HT-29 (cell line): ENCODE measurements at regions not wholly inside any gene's neighbourhood (a gene's known extent, or its start where the extent isn't known, plus 50 kb on each side); places are given as distances from the start of the nearest gene placed in this dataset.
A peak's percentile ranks its signal among the peaks of the same experiment; 100 is the strongest.
"Not testable (repeated sequence)": the region's sequence is repeated elsewhere in the genome, so short reads cannot be mapped to it uniquely, and the experiment has no call there.

Experiments used
- DNase-seq: peaks from one replicate; pipeline ENCODE4 v3.0.0-alpha.2; 2015; ENCODE audit warnings: low spot score

DNA sequence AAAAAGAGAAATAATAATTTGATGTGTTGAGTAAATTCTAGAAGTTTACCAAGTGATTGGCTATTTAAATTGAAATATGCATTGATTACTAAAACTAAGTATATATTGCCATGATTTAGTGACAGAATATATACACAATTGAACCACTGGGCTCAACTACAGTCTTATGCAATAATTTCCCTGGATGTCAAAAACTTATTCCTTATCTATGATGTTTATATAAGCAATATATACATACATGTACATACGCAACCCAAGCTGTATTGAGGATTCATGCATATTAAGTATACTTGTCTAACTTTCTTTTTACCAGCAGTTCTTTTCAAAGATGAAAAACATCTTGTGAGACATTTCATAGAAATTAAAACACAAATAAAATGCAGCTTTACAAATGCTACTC, 165.8 kb downstream of the ZIC4 start:
- no peak for DNase-seq

DNA sequence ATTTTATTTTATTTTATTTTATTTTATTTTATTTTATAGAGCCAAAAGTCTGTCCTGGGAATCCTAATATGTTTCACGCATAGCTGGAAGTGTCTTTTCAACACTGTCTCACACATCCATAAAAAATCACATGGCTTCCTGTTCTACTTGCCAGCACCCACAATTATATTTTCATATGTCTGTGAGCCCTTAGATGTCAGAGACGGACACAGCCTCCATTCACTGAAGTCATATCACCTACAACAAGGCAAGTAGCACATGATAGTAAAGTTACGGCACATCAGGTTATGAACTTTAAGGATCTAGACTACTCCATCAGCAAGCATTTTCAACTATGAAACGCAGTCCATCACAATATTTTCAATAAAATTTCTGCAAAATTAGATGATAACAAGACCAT, 168.4 kb downstream of the ZIC4 start:
- no peak for DNase-seq

DNA sequence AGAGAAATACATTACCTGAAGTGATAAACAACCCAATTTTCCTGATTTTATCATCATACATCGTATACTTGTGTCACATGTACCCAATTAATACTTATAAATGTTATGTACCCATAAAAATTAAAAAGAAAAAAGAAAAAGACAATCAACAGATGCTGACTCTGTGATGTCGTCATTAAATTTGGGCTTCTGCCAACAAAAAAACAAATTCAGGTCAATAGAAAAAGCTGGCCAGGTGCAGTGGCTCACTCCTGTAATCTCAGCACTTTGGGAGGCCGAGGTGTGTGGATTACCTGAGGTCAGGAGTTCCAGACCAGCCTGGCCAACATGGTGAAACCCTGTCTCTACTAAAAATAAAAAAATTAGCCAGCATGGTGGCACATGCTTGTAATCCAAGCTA, 174.4 kb downstream of the ZIC4 start:
- DNase-seq: not testable (repeated sequence)

DNA sequence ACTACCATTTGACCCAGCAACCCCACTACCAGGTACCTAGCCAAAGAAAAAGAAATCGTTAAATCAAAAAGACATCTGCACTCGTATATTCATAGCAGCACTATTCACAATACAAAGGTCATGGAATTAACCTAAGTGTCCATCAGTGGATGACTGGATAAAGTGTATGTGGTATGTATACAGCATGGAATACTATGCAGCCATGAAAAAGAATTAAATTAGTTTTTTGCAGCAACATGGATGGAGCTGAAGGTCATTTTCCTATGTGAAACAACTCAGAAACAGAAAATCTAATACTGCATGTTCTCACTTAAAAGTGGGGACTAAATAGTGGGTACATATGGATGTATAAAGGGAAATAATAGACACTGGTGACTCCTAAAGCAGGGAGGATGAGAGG, 175.2 kb downstream of the ZIC4 start:
- no peak for DNase-seq

DNA sequence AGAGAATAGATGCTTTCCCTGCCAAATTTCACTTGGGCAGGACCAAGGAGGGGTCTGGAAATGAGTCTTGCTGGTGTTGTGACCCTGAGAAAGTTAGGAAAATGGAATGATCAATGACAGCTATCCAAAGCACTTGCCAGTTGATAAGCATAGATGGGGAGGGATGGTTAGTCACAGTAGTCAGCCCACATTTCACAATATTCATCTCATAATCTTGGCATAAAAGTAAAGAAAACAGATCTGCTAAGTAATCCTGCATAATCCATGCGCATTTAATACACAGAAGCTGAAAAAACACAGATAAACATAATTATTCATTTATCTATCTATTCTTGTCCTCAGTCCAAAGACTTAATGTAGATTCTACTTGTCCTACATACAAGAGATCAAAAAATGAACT, 184.1 kb downstream of the ZIC4 start:
- DNase-seq: no peak

DNA sequence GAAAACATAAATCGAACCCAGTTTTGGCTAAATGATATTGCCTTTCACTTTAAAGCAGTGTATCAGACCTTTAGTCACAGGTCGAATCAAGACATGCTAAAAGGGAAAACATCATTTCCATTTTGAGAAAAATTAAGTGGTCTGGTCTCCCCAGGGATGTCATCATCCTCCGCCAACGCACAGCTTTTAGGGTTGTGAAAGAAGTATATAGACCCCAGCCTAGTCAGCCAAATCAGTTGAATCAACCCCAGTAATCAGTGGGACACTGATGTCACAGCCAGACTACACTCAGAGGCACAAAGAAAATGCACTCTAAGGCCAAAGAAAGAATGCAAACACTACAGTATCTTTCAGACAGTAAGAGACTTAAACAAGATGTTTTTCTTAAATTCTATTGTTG, 187.4 kb downstream of the ZIC4 start:
- DNase-seq: no peak

DNA sequence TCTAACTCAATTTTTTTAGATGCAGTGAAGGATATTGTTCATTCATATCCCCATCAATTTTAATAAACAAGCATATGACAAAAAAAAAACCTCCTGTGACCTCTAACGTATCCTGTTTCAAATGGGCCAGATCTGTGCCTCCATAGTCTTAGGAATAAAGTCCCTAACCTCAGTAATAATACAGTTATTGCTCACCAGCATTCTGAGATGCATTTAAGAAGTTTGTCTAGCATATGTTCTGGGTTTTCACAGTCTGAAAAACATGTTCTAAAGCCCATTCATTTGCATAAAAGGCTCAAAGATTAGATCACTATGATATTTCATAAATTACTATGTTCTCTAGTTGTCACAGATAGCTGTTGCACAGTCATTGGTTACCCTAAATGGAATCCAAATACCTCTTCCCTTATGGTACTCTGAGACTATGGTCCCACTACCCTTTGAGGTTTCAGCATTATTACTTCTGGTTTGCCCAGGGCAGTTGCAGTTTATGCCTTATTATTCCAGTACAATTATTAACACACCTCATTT, 190.1 kb downstream of the ZIC4 start:
- no peak for DNase-seq

DNA sequence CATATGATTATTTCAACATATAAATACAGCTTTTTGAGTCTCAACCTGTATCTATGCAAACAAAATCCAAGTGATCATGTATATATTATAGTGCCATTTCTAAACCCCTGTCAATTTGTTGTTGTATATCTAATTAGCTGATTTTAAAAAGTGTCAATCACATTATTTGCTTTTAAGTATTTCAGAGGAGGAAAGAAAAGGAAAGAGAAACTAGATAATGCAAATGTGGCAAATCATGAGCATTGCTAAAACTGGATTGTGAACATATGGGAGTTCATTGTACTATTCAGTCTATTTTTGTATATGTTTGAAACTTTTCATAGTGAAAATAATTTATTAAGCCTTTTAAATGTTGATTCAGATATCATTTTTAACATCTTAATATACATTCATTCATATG, 190.7 kb downstream of the ZIC4 start:
- DNase-seq: no peak

DNA sequence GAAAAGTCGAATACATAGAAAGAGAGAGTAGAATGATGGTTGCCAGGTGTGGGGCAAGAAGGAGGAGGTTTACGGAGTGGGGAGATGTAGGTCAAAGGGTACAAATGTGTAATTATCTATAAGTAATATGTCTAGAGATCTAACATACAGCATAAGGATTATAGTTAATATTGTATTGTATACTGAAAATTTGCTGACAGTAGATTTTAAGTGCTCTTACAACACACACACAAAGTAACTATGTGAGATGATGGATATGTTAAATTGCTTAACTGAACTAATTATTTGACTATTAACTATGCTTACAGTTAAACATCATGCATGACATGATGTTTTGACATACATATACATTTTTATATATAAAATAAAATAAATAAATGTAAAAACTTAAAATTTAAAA, 192.7 kb downstream of the ZIC4 start:
- DNase-seq: no peak

DNA sequence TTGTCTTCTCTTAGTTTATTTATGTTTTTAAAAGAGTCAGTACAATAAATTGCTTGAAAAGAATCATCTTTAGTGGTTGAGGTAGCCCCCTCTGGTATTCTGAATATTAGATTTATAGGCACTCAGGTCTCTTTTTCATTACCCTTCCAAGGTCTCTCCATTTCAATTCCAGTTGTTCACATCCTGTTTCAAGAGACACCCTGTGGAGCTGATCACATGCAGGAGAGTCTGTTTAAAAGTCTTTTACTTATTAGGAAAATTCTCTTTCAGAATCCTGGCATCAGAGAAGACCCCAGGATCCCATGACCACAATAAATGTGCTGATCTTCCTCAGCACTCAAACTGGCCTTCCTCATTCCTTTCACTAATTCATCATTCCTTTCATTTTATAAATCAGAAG, 195.7 kb downstream of the ZIC4 start:
- DNase-seq: no peak

DNA sequence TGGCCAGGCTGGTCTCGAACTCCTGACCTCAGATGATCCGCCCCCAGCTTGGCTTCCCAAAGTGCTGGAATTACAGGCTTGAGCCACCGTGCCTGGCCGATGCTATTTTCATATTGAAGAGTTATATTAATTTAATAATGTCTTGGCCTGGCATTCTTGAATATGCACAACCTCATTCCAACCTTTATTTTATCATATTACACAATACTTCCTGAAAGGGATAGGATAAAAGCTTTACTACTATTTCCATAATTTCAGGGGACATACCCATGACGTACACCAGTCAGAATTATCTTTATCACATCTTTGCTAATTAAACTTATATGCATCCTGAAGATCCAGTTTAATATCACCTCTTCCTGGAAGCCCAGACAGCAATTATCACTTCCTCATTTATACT, 205.3 kb downstream of the ZIC4 start:
- no peak for DNase-seq

DNA sequence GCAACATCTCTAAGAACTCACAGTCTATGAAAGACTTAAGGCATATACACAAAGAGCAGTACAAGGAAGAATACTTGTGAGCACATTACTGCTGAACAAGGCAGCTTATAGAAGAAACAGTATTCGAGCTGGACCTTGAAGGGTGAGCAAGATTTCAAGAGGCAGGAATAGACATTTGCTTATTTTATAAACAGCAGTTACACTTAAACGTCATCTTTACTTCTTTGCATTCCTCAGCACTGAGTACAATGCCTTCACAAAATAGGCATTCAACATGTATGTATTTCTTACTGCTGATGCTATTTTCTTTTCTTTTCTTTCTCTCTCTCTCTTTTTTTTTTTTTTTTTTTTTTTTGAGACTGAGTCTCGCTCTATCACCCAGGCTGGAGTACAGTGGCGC, 205.8 kb downstream of the ZIC4 start:
- DNase-seq: no peak

DNA sequence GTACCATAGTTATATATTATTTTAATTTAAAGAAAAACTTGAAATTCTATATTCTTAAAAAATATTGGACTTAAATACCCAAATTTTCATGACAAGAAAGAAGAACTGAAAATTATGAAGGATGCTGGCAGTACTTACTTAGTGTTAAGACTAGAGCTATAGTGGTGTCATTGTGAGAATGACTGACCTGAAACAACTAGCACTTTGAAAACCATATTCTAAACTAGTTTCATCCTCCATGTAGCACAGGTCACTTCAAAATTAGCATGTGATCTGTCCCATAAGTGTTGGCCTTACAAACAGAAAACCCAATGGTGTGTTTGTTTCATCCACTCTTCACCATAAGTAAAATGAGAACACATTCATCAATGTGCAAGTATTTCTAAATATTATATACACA, 208.6 kb downstream of the ZIC4 start:
- DNase-seq: no peak

DNA sequence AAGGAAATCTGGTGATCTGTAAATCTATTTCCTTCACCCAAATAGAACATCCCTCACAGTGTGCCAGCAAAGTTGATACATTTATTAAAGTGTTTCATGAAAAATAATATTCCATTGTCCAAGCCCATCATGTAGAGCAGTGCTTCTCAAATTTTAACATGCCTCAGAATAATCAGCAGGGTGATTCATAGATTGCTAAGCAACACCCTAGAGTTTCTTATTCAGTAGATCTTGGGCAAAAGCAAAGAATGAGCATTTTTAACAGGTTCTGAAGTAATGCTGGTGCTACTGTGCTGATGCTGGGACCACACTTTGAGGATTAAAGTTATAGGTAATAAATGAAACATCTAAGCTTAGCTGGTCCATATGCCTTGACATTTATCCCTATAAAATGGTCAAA, 210.5 kb downstream of the ZIC4 start:
- no peak for DNase-seq

DNA sequence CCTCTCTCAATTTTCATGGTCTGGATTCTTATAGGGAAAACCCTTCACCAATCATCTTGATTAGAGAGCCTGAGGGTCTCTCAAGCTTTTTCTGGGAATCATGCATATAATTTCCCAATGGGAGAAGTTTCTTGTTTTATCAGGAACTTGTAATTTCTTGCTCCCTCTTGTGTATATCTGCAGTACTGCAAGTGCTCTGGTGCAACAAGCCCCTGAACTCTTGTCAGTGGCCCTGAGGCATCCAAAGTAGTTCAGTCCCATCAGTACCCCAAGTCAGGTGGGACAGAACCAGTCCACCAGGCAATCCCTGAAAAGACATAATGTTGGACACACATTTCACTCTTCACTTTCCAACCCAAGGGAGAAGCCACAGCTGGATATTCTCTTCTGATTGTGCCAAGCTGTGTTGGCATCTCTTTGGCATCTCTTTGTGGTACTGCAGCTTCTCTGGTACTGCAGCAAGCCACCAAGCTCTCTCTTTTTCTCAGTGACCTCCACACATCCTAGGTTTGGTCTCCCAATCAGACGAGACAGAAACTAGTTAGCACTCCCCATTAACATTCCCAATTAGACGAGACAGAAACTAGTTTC, 214.5 kb downstream of the ZIC4 start:
- DNase-seq: peak; percentile 78

DNA sequence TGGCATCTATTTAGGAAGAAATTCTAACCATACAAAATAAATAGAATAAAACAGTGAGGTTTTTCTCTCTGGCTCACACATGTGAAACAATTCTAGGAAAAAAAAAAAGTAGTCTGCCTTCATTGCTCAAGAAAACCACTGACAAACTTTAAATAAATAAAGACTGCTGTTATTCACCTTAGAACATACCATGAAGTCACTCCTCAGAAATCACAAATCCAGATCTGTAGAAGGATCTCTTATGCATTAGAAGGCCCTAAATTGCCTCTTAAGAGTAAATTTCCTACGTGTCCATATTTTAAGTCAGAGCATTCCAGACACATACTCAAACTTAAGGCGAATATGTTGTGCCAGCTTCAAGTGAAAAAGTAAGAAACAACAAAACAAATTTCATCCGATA, 217.3 kb downstream of the ZIC4 start:
- no peak for DNase-seq

DNA sequence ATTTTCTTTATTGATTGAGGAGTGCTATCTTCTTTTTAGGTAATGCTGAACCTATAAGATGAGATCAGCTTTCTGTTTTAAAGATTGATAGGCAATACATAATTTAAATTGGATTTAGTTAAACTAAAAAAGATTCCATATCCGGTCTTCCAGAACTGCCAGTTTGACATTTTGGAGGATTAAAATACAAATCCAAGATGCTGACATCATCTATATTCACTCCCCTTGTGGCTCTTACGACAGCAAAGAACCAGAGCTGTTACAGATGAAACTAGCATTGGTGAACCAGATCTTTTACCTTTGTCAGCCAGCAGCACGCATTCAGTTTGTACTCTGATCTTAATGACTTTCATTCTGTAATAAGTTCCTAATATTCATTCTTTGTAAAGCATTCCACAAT, 218.7 kb downstream of the ZIC4 start:
- no peak for DNase-seq

DNA sequence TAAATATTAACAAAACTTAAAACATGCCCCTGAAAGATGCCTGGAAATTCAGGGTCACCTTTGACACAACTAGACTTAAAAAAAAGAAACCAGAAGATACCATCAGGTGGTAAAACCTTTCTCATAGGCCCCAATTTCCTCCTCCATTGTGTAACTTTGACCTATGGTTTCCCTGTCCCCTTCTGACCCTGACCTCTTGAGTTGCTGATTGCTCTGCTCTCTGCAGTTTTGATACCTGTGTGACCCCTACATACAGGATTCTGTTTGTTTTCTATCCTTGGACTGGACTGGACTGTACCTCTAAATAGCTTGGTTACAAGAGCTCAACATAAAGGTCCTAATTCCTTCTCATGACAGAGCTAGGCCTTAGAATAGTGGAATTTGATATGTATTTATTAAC, 220.6 kb downstream of the ZIC4 start:
- no peak for DNase-seq

DNA sequence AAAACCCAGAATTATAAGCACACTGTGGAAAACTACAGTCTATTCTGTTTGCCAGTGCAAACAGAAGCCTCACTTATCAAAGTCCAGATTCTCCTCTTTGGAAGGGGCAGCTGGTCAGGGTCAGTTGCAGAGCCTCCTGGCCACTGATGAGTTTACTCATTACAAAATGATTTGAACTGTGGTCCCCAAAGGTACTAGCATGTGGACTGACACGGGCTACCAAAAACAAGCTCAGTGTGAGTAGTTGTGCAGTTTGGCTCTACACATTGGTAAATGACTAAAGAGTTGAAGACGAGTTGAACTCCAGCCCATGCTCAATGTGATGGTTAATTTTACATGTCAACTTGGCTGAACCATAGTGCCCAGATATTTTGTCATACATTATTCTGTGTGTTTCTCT, 221.5 kb downstream of the ZIC4 start:
- DNase-seq: no peak

DNA sequence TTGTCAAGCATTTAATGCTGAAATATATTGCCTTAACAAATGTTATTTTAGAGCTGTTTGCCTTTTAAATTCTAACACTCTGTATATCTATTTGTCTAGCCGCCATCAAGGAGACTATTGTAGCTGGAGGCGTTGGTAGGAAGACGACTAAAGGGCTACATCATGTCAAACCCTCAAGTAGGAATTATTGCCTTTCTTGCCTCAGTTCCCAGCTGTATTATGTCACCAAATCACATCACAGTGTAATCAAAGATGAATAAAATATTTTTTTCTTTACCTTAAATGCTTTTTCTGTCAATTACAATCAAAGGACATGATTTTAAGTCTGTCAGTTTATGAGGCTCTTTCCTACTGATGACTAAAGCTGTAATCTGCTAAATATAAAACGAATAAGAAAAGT, 233.1 kb downstream of the ZIC4 start:
- no peak for DNase-seq

DNA sequence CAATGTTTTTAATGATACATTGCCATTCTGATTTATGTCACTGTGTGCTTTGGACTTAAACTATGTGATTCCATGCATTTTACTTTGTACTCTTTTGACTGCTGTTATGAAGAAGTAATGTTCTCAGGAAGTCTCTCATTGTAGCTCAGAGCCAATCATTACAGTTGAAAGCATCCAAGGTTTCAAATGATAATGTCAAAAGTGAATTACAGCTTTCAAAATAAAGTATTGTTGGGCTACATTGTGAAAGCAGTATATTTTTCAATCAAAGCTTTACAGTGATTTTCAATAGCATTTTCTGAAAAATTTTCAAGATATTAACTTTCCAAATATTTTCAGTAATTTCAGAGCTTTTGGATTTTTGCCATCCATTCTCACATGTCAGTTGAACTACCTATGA, 243.6 kb downstream of the ZIC4 start:
- DNase-seq: no peak

DNA sequence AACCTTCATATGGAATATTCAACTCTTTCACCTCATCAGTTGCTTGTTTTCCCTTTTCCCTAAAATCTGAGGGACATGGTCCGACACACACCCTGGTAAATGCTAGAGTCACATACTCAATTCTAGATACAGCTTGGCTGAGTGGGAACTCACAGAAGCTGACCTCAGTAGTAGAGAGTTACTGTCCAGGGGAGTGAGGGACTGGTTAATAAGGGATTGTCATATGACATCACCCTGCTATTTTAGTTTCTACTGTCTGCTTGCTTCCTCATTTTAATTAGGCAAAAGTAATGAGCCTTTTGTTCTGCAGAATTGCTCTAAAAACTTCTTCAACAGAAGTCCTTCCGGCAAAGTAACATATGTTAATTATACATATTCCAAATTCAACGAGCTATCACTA, 244.5 kb downstream of the ZIC4 start:
- DNase-seq: no peak

DNA sequence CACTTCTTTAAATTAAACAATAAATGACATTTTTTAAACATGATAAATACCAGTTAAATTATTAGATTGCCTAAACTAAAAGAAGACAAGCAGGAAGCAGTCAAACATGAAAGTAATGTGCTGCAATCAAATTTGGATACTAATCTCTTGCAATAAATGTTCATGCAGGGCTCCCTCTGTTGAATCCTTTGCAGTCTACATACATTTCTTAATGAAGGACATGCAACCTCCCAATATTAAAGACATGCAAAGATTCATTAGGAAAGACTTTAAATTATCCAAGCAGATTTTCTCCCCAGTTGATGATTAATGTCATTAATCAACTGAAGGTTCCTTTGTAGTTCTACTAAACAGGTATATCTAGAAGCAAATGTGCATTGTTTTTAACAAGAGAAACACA, 245.4 kb downstream of the ZIC4 start:
- no peak for DNase-seq

DNA sequence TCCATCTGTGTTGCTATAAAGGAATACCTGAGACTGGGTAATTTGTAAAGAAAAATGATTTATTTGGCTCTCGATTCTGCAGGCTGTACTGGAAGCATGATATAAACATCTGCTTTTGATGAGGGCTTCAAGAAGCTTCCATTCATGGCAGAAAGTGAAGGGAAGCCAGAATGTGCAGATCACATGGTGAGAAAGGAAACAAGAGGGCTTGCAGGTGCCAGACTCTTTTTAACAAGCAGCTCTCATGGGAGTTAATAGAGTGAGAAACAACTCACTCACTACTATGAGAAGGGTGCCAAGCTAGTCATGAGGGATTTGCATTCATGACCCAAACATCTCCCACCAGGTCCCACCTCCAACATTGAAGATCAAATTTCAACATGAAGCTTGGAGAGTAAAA, 247.2 kb downstream of the ZIC4 start:
- no peak for DNase-seq
